Erythroblast (primary cell): ENCODE measurements at regions not wholly inside any gene's neighbourhood (a gene's known extent, or its start where the extent isn't known, plus 50 kb on each side); places are given as distances from the start of the nearest gene placed in this dataset.

ENCODE experiments used
- GATA1 ChIP-seq: IDR thresholded peaks from 2 replicates; pipeline ENCODE4 v1.6.1; 2011; ENCODE audit warnings: low read depth, mild to moderate bottlenecking, control low read depth, low read length, moderate library complexity
- POLR2A ChIP-seq: IDR thresholded peaks from 2 replicates; pipeline ENCODE4 v1.6.1; 2011; ENCODE audit warnings: mild to moderate bottlenecking, low read length

DNA sequence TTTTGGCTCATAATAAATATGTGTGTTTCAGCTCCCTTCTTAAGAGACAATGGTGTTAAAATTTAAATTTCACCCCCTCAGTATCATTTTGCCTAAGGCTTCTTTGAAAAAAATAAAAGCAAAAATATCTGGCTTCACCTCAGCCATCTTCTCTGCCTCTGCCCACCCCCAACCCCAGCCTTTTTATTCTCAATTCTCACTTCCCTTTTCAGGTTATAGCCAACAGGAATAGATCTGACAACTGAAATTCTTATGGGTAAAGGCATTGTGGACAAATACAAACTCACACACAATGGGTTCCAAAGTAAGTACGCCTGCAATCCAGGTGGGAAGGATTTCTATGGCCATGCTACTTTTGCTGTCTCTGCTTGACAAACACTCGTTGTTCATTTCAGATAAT, 399.0 kb upstream of the ARRDC4 start:
- TF ChIP-seq POLR2A (no peak), GATA1 (no peak)
